GM19468 (cell line): ENCODE measurements at regions not wholly inside any gene's neighbourhood (a gene's known extent, or its start where the extent isn't known, plus 50 kb on each side); places are given as distances from the start of the nearest gene placed in this dataset.
"Not testable (repeated sequence)": the region's sequence is repeated elsewhere in the genome, so short reads cannot be mapped to it uniquely, and the experiment has no call there.

Source experiments
- ATAC-seq: cut with Tn5 transposase; IDR thresholded peaks from one replicate; pipeline ENCODE4 v1.9.1; 2021; ENCODE audit warnings: mild to moderate bottlenecking, moderate library complexity, moderate number of reproducible peaks; ENCODE audit not compliant: unreplicated experiment; ENCODE audit errors: extremely low read depth

DNA sequence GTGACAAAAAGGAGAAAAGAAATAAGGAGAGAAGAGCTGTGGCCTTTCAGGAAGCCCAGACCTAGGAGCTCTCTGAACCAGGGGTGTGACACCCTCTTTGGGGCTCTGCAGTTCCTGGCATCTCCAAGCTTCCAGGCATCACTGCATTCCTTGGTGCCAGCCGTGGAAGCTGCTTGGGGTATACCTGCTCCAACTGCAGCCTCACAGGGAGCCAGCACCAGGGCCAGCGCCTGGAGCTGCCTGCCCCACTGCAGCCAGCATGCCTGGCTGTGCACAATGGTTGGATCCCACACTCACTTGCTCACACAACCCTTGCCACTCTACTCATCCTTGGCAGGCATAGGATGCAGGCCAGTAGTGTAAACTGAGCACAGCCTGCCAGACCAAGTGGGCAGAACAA lies 242.1 kb upstream of the GJE1 start:
- no peak for ATAC-seq

DNA sequence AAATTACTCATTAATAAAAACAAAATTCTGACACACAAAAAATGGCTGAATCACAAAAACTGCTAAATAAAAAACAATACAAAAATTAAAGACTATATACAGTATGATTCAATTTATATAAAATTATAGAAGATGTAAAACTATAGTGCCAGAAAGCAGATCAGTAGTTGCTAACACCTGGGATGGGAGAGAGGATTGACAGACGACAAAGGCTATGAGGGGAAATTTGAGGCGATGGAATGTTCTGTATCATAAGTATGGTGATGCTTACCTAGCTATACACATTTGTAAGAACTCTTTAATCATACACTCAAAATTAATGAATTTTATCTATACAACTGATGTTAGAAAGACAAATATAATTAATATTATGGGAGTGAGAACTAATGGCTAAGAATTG lies 247.9 kb upstream of the GJE1 start:
- ATAC-seq: no peak

DNA sequence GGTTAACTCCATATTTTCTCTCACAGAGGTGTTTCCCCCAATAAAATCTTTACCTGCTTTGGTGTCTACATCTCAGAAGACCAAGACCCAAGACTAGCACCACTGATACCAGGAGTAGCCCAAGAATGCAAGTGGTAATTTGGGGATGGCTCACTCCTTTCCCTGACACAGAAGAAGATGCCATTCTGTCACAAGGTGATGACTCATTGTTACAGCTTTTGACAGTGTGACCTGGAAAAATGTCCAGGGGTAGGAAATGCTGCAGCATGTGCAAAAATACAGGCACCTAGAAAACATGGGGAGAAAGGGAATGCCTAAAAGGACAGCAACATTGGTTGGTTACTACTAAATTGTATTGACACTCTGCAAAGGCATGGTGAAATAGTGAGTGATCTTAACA lies 254.0 kb upstream of the GJE1 start:
- no peak for ATAC-seq

GRCh38 chr6:141877275-141877983 lies 255.3 kb upstream of the GJE1 start:
- no peak for ATAC-seq

DNA sequence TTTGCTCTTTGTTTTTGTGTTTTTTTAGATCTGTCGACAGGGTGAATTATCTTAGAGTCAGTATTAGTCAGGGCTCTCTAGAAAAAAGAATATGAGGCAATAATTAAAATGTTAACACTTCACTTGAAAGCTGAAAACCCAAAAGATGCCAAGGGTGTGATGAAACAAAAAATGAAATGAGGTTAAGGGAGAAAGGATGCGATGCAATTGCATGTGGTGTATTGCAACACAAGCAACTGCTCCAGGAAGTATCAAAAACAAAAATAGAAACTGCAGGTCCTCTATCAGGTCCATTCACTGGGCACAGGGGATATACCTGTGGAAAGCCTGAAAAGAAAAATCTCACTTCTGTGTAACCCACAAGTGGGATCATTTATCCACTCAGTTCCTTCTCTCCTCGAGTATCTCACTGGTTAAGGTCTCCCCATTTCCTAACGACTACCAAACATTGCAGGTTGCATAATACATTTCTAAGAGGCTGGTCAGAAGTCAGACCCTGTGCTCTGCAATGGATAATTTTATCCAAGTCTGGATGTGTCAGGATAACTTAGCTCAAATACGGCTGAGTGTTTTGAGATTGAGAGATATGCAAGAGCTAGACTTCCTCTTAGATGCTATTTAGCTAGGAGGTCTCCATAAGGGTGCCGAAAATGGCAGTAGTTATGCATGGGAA lies 257.7 kb upstream of the GJE1 start:
- ATAC-seq: no peak

- not testable (repeated sequence) for ATAC-seq
These were observed 263.2 kb upstream of the GJE1 start for GRCh38 chr6:141869509-141869908.

GRCh38 chr6:141867767-141868166 lies 265.0 kb upstream of the GJE1 start:
- no peak for ATAC-seq

DNA sequence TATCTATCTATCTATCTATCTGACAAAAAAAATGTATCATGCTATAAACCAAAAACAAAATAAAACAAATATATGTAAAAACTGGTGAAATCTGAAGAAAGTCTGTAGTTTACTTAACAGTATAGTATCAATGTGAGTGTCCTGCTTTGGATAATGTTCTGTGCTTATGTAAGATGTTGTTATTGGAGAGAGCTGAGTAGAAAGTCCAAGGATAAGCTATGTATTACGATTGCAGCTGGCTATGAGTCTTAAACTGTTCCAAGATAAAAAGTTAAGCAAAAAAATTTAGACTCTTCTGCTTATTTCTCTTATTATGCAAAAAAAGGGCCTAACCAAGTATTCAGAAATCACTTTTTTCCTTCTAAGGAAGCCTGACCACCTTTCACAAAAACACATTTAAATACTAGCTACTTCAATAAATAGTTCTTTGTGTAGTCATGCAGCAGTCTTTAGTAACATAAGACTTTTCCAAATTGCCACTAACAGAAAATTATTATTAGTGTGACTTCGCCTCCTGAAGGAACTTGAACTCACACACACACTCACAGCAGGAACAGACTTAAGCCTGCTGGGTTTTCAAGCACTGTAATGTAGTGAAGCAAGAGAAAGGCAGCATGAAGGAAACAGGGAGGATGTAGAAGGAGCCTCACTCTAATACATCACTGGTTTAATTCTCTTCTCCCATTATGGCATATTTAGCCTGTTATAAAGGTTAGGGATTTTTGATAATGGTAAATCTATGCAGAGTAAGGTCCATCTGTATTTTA lies 265.8 kb upstream of the GJE1 start:
- no peak for ATAC-seq

- no peak for ATAC-seq
These were observed 281.7 kb upstream of the GJE1 start for GRCh38 chr6:141851063-141851462.

- ATAC-seq: no peak
These were observed 284.5 kb upstream of the GJE1 start for GRCh38 chr6:141848029-141848890.

GRCh38 chr6:141846639-141847038 lies 286.1 kb upstream of the GJE1 start:
- ATAC-seq: no peak

DNA sequence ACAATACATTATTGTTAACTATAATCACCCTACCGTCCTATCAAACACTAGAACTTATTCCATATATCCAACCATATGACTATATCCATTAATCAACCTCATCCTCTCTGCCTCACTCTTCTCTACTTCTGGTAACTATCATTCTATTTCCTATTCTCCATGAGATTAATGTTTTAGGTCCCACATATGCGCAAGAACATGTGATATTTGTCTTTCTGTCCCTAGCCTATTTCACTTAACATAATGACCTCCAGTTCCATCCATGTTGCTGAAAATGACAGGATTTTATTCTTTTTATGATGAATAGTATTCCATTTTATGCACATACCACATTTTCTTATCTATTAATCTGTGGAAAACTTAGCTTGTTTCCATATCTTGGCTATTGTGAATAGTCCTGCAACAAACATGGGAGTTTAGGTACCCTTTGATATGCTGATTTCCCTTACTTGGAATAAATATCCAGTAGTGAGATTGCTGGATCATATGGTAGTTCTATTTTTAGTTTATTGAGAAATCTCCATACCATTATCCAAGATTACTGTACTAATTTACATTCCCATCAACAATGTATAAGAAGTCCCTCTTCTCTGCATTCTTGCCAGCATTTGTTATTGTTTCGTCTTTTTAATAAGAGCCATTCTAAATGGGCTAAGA lies 289.4 kb upstream of the GJE1 start:
- no peak for ATAC-seq

- ATAC-seq: no peak
These were observed 299.6 kb upstream of the GJE1 start for GRCh38 chr6:141833001-141833655.

GRCh38 chr6:141830530-141830929 lies 302.2 kb upstream of the GJE1 start:
- no peak for ATAC-seq

DNA sequence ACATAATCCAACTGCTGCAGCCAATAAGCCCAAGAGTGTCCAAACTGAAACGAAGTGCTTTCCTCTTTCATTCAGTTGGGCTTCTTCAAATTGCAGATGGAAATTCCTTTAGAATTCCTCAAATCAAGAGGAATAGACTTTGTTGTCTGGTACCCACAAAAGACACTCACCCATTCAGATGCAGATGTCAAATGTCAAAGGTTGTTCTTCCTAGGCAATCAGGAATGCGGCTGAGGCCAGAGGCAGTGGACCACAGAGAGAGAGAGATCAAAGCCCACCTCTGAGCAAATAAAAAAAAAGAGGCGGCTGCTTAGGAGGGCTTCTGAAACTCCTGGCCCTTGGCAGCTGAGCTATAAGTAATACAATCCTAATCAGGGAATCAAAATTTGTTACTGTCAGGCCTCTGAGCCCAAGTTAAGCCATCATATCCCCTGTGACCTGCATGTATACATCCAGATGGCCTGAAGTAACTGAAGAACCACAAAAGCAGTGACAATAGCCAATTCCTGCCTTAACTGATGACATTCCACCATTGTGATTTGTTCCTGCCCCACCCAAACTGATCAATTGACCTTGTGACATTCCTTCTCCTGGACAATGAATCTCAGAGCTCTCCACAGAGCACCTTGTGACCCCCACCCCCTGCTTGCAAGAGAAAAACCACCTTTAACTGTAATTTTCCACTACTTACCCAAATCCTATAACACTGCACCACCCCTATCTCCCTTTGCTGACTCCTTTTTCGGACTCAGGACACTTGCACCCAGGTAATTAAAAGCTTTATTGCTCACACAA lies 303.0 kb upstream of the GJE1 start:
- ATAC-seq: no peak

- no peak for ATAC-seq
These were observed 308.4 kb upstream of the GJE1 start for GRCh38 chr6:141824350-141824749.

- ATAC-seq: not testable (repeated sequence)
These were observed 317.7 kb upstream of the GJE1 start for GRCh38 chr6:141815039-141815438.

GRCh38 chr6:141809901-141810300 lies 322.8 kb upstream of the GJE1 start:
- ATAC-seq: no peak

DNA sequence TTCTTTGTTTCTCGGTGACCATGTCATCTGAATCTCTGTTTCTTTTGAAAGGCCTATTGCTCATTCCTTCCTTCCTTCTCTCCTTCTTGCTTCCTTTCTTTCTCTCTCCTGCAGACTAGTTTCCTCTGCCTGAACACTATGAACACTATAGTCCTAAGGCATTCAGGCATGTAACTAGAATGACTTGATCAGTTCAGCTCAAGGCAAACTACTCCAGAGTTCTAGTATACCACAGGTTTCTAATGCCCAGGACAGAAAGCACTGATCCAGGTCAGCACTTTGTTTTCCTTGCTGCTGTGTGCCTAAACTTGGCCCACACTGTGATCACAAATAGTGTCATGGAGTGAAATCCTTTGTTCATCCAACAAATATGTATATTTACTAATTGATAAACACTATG lies 324.1 kb upstream of the GJE1 start:
- ATAC-seq: no peak
